Chondrocyte (in vitro differentiated cells): ENCODE measurements at regions not wholly inside any gene's neighbourhood (a gene's known extent, or its start where the extent isn't known, plus 50 kb on each side); places are given as distances from the start of the nearest gene placed in this dataset.

Source experiments
- DNase-seq: peaks from one replicate; pipeline ENCODE4 v3.0.0; 2021; ENCODE audit warnings: mixed read lengths, low spot score
- H3K27ac Mint-ChIP-seq: one replicate; pipeline ENCODE4 v1.8.0; 2021; ENCODE audit warnings: mild to moderate bottlenecking, moderate library complexity, mixed read lengths; ENCODE audit not compliant: unreplicated experiment
- H3K27me3 Mint-ChIP-seq: 2 replicates; pipeline ENCODE4 v1.8.0; 2021; ENCODE audit warnings: low read depth, mixed read lengths
- H3K36me3 Mint-ChIP-seq: 2 replicates; pipeline ENCODE4 v1.8.0; 2021; ENCODE audit warnings: low read depth, mixed read lengths
- H3K4me1 Mint-ChIP-seq: 2 replicates; pipeline ENCODE4 v1.8.0; 2021; ENCODE audit warnings: low read depth, mild to moderate bottlenecking, mixed read lengths
- H3K4me3 Mint-ChIP-seq: one replicate; pipeline ENCODE4 v1.8.0; 2021; ENCODE audit warnings: mild to moderate bottlenecking, moderate library complexity, mixed read lengths; ENCODE audit not compliant: unreplicated experiment
- H3K9me3 Mint-ChIP-seq: 2 replicates; pipeline ENCODE4 v1.8.0; 2021; ENCODE audit warnings: low read depth, mixed read lengths
- TF ChIP-seq, protein P1 (sequence below): fragments of 200-600 bp; sonication (generic); IDR thresholded peaks from 2 replicates; pipeline ENCODE4 v1.5.0; 2021; ENCODE audit warnings: antibody characterized with exemption, mild to moderate bottlenecking, moderate library complexity

DNA sequence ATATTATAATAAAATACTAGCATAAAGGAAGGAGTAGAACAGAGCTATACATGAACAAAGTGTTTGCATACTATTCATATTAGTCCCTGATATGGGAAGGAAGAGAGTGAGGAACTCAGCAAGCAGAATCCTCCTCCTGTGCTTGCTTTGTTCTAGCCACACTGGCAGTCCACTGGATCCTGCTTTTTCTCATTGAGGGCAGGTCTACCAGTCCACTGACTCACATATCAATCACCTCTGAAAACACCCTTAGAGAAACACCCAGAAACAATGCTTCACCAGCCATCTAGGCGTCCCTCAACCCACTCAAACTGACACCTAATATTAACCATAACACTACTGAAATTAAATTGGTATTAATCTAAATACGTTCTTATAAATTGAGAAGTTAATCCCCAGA is 1861.7 kb upstream of the SEL1L start:
- no peak for DNase-seq
- Mint-ChIP-seq H3K4me3 (no peak overlapping the region), H3K27ac (no peak overlapping the region), H3K4me1 (no peaks in the 10 kb centered on the region), H3K9me3 (no peaks in the 10 kb centered on the region), H3K27me3 (no peaks in the 10 kb centered on the region), H3K36me3 (no peaks in the 10 kb centered on the region)
- TF ChIP-seq, protein P1, sequence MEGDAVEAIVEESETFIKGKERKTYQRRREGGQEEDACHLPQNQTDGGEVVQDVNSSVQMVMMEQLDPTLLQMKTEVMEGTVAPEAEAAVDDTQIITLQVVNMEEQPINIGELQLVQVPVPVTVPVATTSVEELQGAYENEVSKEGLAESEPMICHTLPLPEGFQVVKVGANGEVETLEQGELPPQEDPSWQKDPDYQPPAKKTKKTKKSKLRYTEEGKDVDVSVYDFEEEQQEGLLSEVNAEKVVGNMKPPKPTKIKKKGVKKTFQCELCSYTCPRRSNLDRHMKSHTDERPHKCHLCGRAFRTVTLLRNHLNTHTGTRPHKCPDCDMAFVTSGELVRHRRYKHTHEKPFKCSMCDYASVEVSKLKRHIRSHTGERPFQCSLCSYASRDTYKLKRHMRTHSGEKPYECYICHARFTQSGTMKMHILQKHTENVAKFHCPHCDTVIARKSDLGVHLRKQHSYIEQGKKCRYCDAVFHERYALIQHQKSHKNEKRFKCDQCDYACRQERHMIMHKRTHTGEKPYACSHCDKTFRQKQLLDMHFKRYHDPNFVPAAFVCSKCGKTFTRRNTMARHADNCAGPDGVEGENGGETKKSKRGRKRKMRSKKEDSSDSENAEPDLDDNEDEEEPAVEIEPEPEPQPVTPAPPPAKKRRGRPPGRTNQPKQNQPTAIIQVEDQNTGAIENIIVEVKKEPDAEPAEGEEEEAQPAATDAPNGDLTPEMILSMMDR = no peak

DNA sequence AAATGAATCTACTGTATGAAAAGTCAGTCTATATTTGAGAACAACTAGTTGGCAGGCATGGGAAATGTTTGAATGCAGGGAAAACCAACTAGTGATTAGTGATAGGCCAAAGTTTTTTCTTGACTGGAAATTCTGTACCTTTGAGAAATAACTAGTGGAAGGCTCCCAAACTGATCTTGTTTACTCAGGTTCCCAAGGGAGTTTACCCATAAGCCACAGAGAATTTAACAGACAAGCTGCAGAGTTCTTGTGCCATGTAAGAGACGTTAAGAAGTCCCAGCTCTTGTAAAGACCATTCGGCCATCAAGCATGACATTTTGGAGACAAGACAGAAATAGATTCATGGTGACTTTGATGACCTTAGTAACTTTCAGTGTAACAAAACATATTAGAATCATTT is 1882.8 kb upstream of the SEL1L start:
- H3K27ac Mint-ChIP-seq = no peak overlapping the region
- TF ChIP-seq, protein P1 = no peak
- H3K4me1 Mint-ChIP-seq = peaks cover 20% of the 10 kb centered on the region
- DNase-seq = no peak
- H3K9me3 Mint-ChIP-seq = peaks cover 3% of the 10 kb centered on the region
- no peak overlapping the region for H3K4me3 Mint-ChIP-seq
- no peaks in the 10 kb centered on the region for H3K36me3 Mint-ChIP-seq
- no peaks in the 10 kb centered on the region for H3K27me3 Mint-ChIP-seq

DNA sequence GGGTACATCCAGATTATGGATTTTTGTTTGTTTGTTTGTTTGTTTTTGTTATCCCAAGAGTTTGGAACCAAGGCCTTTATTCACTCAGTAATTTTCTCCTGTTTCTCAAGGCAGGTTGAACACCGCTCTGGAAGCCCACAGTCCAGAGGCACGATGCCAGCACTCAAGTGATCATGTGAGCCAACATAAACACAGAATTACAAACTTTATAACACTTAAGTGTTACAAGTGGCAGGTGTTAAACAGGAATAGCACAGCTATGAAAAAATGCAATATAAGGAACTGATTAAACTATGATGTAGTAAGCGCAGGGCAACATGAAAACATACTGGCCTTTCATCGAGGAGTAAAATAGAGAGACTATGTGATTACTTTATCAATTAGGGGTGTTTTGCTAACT is 1885.8 kb upstream of the SEL1L start:
- H3K4me1 Mint-ChIP-seq = peaks cover 34% of the 10 kb centered on the region
- H3K9me3 Mint-ChIP-seq = peaks cover 3% of the 10 kb centered on the region
- H3K27me3 Mint-ChIP-seq = no peaks in the 10 kb centered on the region
- no peaks in the 10 kb centered on the region for H3K36me3 Mint-ChIP-seq
- TF ChIP-seq, protein P1 = no peak
- no peak for DNase-seq
- no peak overlapping the region for H3K4me3 Mint-ChIP-seq
- no peak overlapping the region for H3K27ac Mint-ChIP-seq

DNA sequence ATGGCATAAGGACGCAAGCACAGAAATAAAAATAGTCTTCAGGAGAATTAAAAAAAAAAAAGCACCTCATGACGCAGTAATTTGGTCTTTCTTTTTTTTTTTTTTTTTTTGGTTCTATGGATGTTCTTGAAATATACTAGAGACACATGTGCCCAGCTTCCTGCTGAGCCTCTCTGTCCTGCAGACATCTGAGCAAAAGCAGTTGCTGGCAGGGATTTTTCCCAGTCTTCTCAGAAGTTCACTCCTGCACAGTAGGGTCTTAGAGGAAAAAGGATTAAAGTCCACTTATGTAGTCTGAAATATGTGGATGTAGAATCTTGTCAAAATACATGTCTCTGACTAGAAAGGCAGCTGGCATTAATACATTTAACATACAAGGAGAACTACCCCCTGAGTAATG is 1888.1 kb upstream of the SEL1L start:
- TF ChIP-seq, protein P1 = no peak
- H3K4me3 Mint-ChIP-seq = no peak overlapping the region
- no peaks in the 10 kb centered on the region for H3K36me3 Mint-ChIP-seq

DNA sequence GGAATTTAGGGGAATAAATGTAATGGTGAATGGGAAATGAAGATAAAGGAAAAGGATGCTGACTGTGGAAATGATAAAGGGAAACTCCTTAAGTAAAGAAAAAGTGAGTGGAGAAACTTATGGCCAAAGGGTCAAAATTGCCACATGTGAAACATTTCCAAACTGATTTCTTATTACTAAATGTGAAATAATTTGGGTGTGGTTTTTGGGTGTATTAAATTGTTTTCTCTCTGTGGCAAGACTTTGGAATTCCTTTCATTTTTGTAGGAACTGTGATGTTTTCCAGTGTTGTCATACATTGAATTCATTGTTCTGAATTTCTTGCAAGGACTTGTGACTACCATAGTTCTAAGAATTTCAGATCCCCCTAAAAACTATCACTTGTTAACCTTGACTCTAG is 1891.5 kb upstream of the SEL1L start:
- Mint-ChIP-seq H3K27ac (peak overlapping the region; percentile 27), H3K9me3 (peaks cover 4% of the 10 kb centered on the region), H3K4me1 (peaks cover 43% of the 10 kb centered on the region), H3K27me3 (no peaks in the 10 kb centered on the region), H3K36me3 (no peaks in the 10 kb centered on the region), H3K4me3 (no peak overlapping the region)
- TF ChIP-seq, protein P1 = no peak
- no peak for DNase-seq

More for the DNA sequence above, 1888.1 kb upstream of the SEL1L start:
- DNase-seq = no peak
- H3K27ac Mint-ChIP-seq = no peak overlapping the region
- H3K27me3 Mint-ChIP-seq = no peaks in the 10 kb centered on the region
- peaks cover 49% of the 10 kb centered on the region for H3K4me1 Mint-ChIP-seq
- H3K9me3 Mint-ChIP-seq = peaks cover 3% of the 10 kb centered on the region
